ENCODE measurements at regions not wholly inside any gene's neighbourhood (a gene's known extent, or its start where the extent isn't known, plus 50 kb on each side); places are given as distances from the start of the nearest gene placed in this dataset.

DNA sequence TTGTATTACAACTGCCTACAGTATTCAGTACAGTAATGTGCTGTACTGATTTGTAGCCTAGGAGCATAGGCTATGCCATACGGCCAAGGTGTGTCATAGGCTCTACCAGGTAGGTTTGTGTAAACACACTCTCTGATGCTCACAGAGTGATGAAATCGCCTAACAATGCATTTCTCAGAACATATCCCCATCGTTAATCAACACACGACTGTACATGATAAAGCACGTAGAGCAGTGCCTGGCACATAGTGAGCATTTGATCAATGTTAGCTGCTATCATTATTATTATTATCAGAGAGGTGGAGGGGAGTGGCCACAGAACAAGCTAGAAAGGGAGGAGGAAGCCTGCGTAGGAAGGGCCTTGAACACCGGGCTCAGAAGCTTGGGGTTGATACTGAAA lies 81.1 kb upstream of the LHX1 start:
- ChIA-PET POLR2A (interaction anchor here (0.5 to 0.7 kb wide), 3 partner anchors 31 to 93 kb away, joined by 3 read pairs; partner anchors contain the start of gene AATF), CTCF (interaction anchor here (0.5 to 0.7 kb wide), 2 partner anchors 117 to 380 kb away, joined by 3 to 4 read pairs; no protein-coding TSS in a partner anchor)
- H3K4me1 ChIP-seq (ENCODE audit: control insufficient read depth, insufficient read depth, low read length), result no peaks in the 10 kb centered on the region
- TF ChIP-seq ZNF335 (tag by site-specific recombination; conservative IDR thresholded peaks at IDR 0.05) (no peak), ZNF626 (tag by site-specific recombination; IDR thresholded peaks at IDR 0.05) (no peak)
- no peaks in the 10 kb centered on the region for H3K9me3 ChIP-seq (ENCODE audit: control insufficient read depth, insufficient read depth, low read depth, low read length)
- no peak overlapping the region for H3K27ac ChIP-seq (ENCODE audit: extremely low read depth, low read depth, low read length)
- H3K4me3 ChIP-seq (ENCODE audit: low read depth, low read length), result no peak overlapping the region
- no peaks in the 10 kb centered on the region for H3K36me3 ChIP-seq (ENCODE audit: control insufficient read depth in 2 of 2, insufficient read depth in 1 of 2, low read length in 2 of 2)

DNA sequence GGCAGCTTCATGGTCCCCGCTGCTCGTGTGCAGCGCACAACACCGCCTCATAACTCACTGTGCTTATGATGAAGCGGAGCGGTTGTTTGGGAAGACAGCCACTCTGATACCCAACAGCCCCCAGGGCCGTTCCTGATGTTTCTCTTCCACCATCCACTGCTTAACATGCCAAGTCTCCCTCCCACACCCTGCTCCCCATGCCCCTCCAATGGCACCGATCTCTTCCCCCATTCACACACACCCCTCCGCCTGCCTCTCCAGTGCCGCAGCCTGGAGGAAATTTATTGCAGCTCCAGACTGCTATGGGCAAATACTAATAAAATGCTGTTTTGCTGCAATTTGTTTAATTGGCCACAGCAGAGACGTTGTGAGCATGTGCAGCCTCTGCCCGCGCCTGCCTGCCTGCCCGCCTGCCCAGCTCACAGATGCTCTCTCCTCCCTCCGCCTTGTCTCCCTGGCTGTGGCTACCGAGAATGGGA lies 80.3 kb upstream of the LHX1 start:
- POLR2A ChIA-PET, result interaction anchor here (0.5 kb wide), 1 partner anchor 32 kb away, joined by 3 read pairs; no protein-coding TSS in a partner anchor
- no peaks in the 10 kb centered on the region for H3K36me3 ChIP-seq (ENCODE audit: control insufficient read depth in 2 of 2, insufficient read depth in 1 of 2, low read length in 2 of 2)
- no peaks in the 10 kb centered on the region for H3K9me3 ChIP-seq (ENCODE audit: control insufficient read depth, insufficient read depth, low read depth, low read length)
- no peak overlapping the region for H3K4me3 ChIP-seq (ENCODE audit: low read depth, low read length)
- H3K27ac ChIP-seq (ENCODE audit: extremely low read depth, low read depth, low read length), result no peak overlapping the region
- TF ChIP-seq, protein P1, sequence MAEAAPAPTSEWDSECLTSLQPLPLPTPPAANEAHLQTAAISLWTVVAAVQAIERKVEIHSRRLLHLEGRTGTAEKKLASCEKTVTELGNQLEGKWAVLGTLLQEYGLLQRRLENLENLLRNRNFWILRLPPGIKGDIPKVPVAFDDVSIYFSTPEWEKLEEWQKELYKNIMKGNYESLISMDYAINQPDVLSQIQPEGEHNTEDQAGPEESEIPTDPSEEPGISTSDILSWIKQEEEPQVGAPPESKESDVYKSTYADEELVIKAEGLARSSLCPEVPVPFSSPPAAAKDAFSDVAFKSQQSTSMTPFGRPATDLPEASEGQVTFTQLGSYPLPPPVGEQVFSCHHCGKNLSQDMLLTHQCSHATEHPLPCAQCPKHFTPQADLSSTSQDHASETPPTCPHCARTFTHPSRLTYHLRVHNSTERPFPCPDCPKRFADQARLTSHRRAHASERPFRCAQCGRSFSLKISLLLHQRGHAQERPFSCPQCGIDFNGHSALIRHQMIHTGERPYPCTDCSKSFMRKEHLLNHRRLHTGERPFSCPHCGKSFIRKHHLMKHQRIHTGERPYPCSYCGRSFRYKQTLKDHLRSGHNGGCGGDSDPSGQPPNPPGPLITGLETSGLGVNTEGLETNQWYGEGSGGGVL (tag by site-specific recombination; IDR thresholded peaks at IDR 0.05), result peak; percentile 64
- TF ChIP-seq, protein P2, sequence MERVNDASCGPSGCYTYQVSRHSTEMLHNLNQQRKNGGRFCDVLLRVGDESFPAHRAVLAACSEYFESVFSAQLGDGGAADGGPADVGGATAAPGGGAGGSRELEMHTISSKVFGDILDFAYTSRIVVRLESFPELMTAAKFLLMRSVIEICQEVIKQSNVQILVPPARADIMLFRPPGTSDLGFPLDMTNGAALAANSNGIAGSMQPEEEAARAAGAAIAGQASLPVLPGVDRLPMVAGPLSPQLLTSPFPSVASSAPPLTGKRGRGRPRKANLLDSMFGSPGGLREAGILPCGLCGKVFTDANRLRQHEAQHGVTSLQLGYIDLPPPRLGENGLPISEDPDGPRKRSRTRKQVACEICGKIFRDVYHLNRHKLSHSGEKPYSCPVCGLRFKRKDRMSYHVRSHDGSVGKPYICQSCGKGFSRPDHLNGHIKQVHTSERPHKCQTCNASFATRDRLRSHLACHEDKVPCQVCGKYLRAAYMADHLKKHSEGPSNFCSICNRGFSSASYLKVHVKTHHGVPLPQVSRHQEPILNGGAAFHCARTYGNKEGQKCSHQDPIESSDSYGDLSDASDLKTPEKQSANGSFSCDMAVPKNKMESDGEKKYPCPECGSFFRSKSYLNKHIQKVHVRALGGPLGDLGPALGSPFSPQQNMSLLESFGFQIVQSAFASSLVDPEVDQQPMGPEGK (tag by site-specific recombination; IDR thresholded peaks at IDR 0.05), result 0 out of 2 replicates have a peak, but pooled peaks have one; percentile 17
- TF ChIP-seq ZNF623 (tag by site-specific recombination; IDR thresholded peaks at IDR 0.05) (no peak), ZNF16 (tag by site-specific recombination; IDR thresholded peaks at IDR 0.05; ENCODE audit: low read depth) (0 out of 2 replicates have a peak, but pooled peaks have one; percentile 25), ZNF560 (tag by site-specific recombination; IDR thresholded peaks at IDR 0.05; ENCODE audit: borderline replicate concordance) (no peak), ZNF747 (tag by site-specific recombination; IDR thresholded peaks at IDR 0.05) (no peak), ZNF600 (tag by site-specific recombination; IDR thresholded peaks at IDR 0.05) (peak; percentile 48; the same call in 1 of the 2 replicates), ZNF777 (tag by site-specific recombination; IDR thresholded peaks at IDR 0.05; ENCODE audit: borderline replicate concordance) (no peak), ZNF221 (tag by site-specific recombination; IDR thresholded peaks at IDR 0.05; ENCODE audit: borderline replicate concordance) (no peak), ZNF10 (tag by site-specific recombination; IDR thresholded peaks at IDR 0.05) (peak; percentile 94), ZNF341 (tag by site-specific recombination; IDR thresholded peaks at IDR 0.05; ENCODE audit: low read depth) (peak; percentile 74), FEZF1 (tag by site-specific recombination; IDR thresholded peaks at IDR 0.05) (no peak), ZFHX2 (tag by site-specific recombination; conservative IDR thresholded peaks at IDR 0.05) (peak; percentile 19; the same call in 1 of the 2 replicates)
- TF ChIP-seq, protein P3, sequence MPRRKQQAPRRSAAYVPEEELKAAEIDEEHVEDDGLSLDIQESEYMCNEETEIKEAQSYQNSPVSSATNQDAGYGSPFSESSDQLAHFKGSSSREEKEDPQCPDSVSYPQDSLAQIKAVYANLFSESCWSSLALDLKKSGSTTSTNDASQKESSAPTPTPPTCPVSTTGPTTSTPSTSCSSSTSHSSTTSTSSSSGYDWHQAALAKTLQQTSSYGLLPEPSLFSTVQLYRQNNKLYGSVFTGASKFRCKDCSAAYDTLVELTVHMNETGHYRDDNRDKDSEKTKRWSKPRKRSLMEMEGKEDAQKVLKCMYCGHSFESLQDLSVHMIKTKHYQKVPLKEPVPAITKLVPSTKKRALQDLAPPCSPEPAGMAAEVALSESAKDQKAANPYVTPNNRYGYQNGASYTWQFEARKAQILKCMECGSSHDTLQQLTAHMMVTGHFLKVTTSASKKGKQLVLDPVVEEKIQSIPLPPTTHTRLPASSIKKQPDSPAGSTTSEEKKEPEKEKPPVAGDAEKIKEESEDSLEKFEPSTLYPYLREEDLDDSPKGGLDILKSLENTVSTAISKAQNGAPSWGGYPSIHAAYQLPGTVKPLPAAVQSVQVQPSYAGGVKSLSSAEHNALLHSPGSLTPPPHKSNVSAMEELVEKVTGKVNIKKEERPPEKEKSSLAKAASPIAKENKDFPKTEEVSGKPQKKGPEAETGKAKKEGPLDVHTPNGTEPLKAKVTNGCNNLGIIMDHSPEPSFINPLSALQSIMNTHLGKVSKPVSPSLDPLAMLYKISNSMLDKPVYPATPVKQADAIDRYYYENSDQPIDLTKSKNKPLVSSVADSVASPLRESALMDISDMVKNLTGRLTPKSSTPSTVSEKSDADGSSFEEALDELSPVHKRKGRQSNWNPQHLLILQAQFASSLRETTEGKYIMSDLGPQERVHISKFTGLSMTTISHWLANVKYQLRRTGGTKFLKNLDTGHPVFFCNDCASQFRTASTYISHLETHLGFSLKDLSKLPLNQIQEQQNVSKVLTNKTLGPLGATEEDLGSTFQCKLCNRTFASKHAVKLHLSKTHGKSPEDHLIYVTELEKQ (tag by site-specific recombination; IDR thresholded peaks at IDR 0.05; ENCODE audit: borderline replicate concordance), result no peak
- TF ChIP-seq, protein P4, sequence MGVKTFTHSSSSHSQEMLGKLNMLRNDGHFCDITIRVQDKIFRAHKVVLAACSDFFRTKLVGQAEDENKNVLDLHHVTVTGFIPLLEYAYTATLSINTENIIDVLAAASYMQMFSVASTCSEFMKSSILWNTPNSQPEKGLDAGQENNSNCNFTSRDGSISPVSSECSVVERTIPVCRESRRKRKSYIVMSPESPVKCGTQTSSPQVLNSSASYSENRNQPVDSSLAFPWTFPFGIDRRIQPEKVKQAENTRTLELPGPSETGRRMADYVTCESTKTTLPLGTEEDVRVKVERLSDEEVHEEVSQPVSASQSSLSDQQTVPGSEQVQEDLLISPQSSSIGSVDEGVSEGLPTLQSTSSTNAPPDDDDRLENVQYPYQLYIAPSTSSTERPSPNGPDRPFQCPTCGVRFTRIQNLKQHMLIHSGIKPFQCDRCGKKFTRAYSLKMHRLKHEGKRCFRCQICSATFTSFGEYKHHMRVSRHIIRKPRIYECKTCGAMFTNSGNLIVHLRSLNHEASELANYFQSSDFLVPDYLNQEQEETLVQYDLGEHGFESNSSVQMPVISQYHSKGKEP (tag by site-specific recombination; IDR thresholded peaks at IDR 0.05), result peak; percentile 86
- no peaks in the 10 kb centered on the region for H3K4me1 ChIP-seq (ENCODE audit: control insufficient read depth, insufficient read depth, low read length)
- CTCF ChIA-PET, result interaction anchor here (0.5 kb wide), 1 partner anchor 19 kb away, joined by 5 read pairs; no protein-coding TSS in a partner anchor

All from HEK293 (cell line).